SK-N-MC (cell line): ENCODE measurements at regions not wholly inside any gene's neighbourhood (a gene's known extent, or its start where the extent isn't known, plus 50 kb on each side); places are given as distances from the start of the nearest gene placed in this dataset.

Experiments used
- EZH2 ChIP-seq: fragments of 200-600 bp; sonication (generic); IDR thresholded peaks from one replicate; pipeline ENCODE4 v1.6.1; 2017; ENCODE audit warnings: antibody characterized with exemption
- FOXP2 ChIP-seq: optimal IDR thresholded peaks from 2 replicates; pipeline ENCODE3; 2011; ENCODE audit warnings: mild to moderate bottlenecking, moderate library complexity; ENCODE audit not compliant: insufficient read depth; ENCODE audit errors: extremely low read length, control extremely low read depth
- POLR2AphosphoS5 ChIP-seq: IDR thresholded peaks from 2 replicates; pipeline ENCODE4 v1.6.1; 2012; ENCODE audit warnings: mild to moderate bottlenecking, low read depth, low read length, borderline replicate concordance

DNA sequence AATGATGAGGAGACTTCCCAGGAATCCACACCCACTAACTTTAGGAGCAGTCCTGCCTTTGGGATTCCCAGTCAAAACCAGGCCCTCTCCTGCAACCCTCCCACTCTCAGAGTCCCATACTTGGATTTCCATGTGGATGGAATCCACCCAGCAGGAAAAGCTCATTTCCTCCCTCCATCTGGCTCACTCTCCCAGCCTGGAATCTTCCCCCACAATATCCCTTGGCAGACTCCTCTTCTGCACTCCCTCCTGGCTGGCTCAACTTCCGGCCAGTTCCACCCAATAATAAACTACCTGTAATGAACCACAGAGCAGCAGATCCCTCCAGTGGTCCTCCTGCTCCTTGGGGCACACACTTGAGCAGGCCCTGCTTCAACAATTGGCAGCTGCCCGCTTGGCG is 102.8 kb upstream of the EGLN3 start:
- TF ChIP-seq EZH2 = no peak
- TF ChIP-seq POLR2AphosphoS5 = no peak
- no peak for TF ChIP-seq FOXP2
